ENCODE measurements at regions not wholly inside any gene's neighbourhood (a gene's known extent, or its start where the extent isn't known, plus 50 kb on each side); places are given as distances from the start of the nearest gene placed in this dataset.

- H3K27ac ChIP-seq (ENCODE audit: low read depth in 1 of 2, low read length in 1 of 2), result no peak overlapping the region
- DNase-seq (no peak), ATAC-seq (ENCODE audit: insufficient read depth, low FRiP score) (no peak)
- H3K27me3 ChIP-seq (ENCODE audit: control insufficient read depth in 3 of 3, insufficient read depth in 3 of 3, low read length in 2 of 3), result peaks cover 0 to 4% (median 0%) of the 10 kb centered on the region in 3 donors
- no peak for TF ChIP-seq CTCF (IDR thresholded peaks at IDR 0.05; ENCODE audit: control extremely low read depth, extremely low read depth)
- no peak overlapping the region for H3K4me3 ChIP-seq
- peaks cover 0 to 3% (median 0%) of the 10 kb centered on the region in 4 donors for H3K9me3 ChIP-seq (ENCODE audit: control insufficient read depth in 4 of 4, insufficient read depth in 3 of 4, low read length in 3 of 4)
- no peak overlapping the region for H3K9ac ChIP-seq (ENCODE audit: insufficient read depth in 1 of 2, low read length in 2 of 2)
- WGBS, 2 donors, result 90 to 98% methylated on average over 4 of the region's 4 CpGs
- no peaks in the 10 kb centered on the region for H3K36me3 ChIP-seq (ENCODE audit: control insufficient read depth in 4 of 4, insufficient read depth in 4 of 4, low read length in 4 of 4)
- no peaks in the 10 kb centered on the region for H3K4me1 ChIP-seq (ENCODE audit: control insufficient read depth in 5 of 5, insufficient read depth in 5 of 5, low read length in 5 of 5)
These were observed 265.9 kb downstream of the CBLL2 start for GRCh38 chrX:22538580-22538979.

- Histone ChIP-seq H3K9ac (ENCODE audit: insufficient read depth in 1 of 2, low read length in 2 of 2) (no peak overlapping the region), H3K36me3 (ENCODE audit: control insufficient read depth in 4 of 4, insufficient read depth in 4 of 4, low read length in 4 of 4) (no peaks in the 10 kb centered on the region), H3K4me1 (ENCODE audit: control insufficient read depth in 5 of 5, insufficient read depth in 5 of 5, low read length in 5 of 5) (no peaks in the 10 kb centered on the region), H3K9me3 (ENCODE audit: control insufficient read depth in 4 of 4, insufficient read depth in 3 of 4, low read length in 3 of 4) (peaks cover 0 to 7% (median 0%) of the 10 kb centered on the region in 4 donors), H3K27ac (ENCODE audit: low read depth in 1 of 2, low read length in 1 of 2) (no peak overlapping the region), H3K27me3 (ENCODE audit: control insufficient read depth in 3 of 3, insufficient read depth in 3 of 3, low read length in 2 of 3) (peaks cover 0 to 4% (median 0%) of the 10 kb centered on the region in 3 donors), H3K4me3 (no peak overlapping the region)
- 54 to 86% methylated on average over 5 of the region's 5 CpGs for WGBS, 2 donors
- TF ChIP-seq CTCF (IDR thresholded peaks at IDR 0.05; ENCODE audit: control extremely low read depth, extremely low read depth), result no peak
- ATAC-seq (ENCODE audit: insufficient read depth, low FRiP score) (no peak), DNase-seq (no peak)
These were observed 269.2 kb downstream of the CBLL2 start for GRCh38 chrX:22541926-22542325.

- WGBS, 2 donors, result 88 to 91% methylated on average over 3 of the region's 3 CpGs
These were observed 269.9 kb downstream of the CBLL2 start for GRCh38 chrX:22542641-22543040.

More at GRCh38 chrX:22542641-22543040, 269.9 kb downstream of the CBLL2 start:
- Histone ChIP-seq H3K4me3 (no peak overlapping the region), H3K27ac (ENCODE audit: low read depth in 1 of 2, low read length in 1 of 2) (no peak overlapping the region), H3K36me3 (ENCODE audit: control insufficient read depth in 4 of 4, insufficient read depth in 4 of 4, low read length in 4 of 4) (no peaks in the 10 kb centered on the region), H3K9me3 (ENCODE audit: control insufficient read depth in 4 of 4, insufficient read depth in 3 of 4, low read length in 3 of 4) (peaks cover 0 to 7% (median 0%) of the 10 kb centered on the region in 4 donors), H3K27me3 (ENCODE audit: control insufficient read depth in 3 of 3, insufficient read depth in 3 of 3, low read length in 2 of 3) (peaks cover 0 to 4% (median 0%) of the 10 kb centered on the region in 3 donors), H3K9ac (ENCODE audit: insufficient read depth in 1 of 2, low read length in 2 of 2) (no peak overlapping the region), H3K4me1 (ENCODE audit: control insufficient read depth in 5 of 5, insufficient read depth in 5 of 5, low read length in 5 of 5) (no peaks in the 10 kb centered on the region)
- ATAC-seq (ENCODE audit: insufficient read depth, low FRiP score), result no peak
- no peak for TF ChIP-seq CTCF (IDR thresholded peaks at IDR 0.05; ENCODE audit: control extremely low read depth, extremely low read depth)
- DNase-seq, result no peak
